Activated naive CD4-positive, alpha-beta T cell treated with anti-CD3 and anti-CD28 coated beads, Interleukin-2, amount 50 U/mL, for 16 hours (primary cell): ENCODE measurements at regions not wholly inside any gene's neighbourhood (a gene's known extent, or its start where the extent isn't known, plus 50 kb on each side); places are given as distances from the start of the nearest gene placed in this dataset.
"Not testable (repeated sequence)": the region's sequence is repeated elsewhere in the genome, so short reads cannot be mapped to it uniquely, and the experiment has no call there.

Experiments used
- DNase-seq: peaks from one replicate; pipeline ENCODE4 v3.0.0-alpha.2; 2020

DNA sequence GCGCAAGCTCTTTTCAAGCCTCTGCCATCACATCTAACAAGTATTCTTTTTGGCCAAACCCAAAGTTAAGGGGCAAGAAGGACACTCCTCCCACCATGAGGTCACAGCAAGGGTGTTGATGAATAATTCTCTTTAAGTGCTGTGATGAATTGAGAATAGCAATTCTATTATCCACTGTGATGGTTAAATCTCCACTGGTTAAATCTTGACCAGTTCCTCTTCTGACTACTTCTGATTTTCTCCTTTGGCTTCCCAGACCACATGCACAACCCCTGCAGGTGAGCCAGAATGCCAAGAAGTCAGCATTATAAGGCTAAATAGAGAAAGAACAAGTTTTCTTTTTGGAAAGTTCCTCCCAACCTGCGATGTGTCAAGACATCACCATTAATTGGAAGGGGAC, 90.6 kb upstream of the BCL2L14 start:
- DNase-seq, result no peak

DNA sequence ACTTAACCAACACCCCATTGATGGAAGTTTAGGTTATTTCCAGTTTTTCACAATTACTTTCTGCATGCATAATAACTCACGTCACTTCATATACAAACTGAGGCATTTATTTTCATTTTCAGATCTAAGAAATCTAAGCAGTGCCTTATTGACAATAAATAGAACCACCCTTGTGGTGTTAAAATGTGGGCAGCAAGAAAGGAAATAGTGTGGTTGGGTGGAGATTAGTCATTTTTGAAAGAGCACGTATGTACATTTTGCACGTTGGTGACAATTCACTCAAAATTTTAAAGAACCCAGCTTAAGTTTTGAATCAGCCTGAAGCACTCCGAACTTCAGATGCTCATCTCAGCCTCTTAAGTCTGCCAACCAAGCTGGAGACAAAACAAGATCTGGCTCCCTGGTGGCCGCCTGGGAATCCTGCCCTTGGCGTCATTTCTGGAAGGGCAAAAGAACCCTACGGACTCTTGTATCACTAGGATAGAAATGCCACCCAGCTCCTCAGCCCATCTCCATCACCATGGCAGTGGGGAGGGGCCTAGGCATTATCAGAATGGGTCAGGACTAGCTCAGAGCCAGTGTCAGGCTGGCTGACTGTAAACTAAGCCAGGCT, 89.5 kb upstream of the BCL2L14 start:
- peak; percentile 45 for DNase-seq

DNA sequence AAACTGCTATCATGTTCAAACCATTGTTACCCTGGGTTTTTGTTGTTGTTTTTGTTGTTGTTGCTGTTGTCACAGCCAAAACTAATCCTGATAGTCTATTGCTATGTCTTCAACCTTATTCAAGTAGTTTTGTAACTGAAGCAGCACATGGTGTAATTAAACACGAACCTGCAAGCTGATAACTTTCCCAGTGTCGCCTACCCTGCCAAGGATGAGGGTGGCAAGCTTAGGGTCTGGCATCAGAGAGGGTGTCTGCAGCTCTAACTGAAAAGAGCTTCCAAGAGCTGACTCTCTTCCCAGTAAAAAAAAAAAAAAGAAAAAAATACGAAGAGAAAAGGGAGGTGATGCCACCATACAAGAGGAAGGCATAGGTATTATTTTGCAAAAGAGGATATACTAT, 86.3 kb upstream of the BCL2L14 start:
- no peak for DNase-seq

DNA sequence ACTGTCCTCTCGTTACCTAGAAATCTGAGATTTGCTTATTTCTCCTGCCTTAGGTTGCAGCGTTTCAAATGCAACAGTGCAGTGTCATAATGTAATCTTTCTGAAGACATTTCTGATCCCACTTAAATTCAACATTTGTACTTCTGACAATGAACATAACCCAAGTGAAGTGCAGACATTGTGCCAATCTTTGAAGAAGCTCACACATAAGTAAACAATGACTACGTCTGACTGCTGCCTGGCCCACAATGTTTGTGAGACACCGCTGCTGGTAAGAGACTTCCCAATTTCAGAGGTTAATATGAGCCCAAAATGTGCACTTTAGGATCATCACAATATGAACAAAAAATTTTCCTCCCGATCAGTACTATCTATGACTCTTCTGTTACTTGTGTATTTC, 84.6 kb upstream of the BCL2L14 start:
- DNase-seq, result no peak

- no peak for DNase-seq
Observed at GRCh38 chr12:11987901-11988300, 82.8 kb upstream of the BCL2L14 start.

DNA sequence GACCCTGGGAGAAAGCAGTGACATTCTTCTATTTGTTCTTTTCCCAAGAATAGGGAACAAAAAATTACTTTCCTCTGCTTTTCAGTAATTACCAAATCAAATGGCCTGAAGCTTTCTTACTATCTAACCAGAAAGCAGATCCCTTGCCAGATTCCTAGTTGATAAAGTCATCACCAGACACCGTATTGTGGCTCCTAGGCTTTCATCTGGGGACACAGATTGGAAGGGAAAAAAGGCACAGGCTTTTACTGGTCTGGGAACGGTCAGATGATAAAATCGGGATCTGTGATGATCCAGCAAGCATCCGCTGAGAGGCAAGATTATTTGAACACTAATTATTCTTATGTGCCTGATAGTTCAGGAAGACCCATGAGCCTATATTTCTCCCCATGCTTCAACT, 79.1 kb upstream of the BCL2L14 start:
- DNase-seq, result no peak

- no peak for DNase-seq
Observed at GRCh38 chr12:11992515-11992914, 78.2 kb upstream of the BCL2L14 start.

DNA sequence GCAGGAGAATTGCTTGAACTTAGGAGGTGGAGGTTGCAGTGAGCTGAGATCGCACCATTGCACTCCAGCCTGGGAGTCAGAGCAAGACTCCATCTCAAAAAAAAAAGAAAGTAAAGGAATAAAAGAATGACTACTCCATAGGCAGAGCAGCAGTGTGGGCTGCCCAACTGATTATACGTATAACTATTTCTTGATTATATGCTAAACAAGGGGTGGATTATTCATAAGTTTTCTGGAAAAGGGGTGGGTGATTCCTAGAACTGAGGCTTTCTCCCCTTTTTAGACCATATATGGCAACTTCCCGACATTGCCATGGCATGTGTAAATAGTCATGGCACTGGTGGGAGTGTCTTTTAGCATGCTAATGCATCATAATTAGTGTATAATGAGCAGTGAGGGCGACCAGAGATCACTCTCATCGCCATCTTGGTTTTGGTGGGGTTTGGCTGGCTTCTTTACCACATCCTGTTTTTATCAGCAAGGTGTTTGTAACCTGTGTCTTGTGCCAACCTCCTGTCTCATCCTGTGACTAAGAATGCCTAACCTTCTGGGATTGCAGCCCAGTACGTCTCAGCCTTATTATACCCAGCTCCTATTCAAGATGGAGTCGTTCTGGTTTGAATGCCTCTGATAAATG, 72.3 kb upstream of the BCL2L14 start:
- peak; percentile 29 for DNase-seq

GRCh38 chr12:11998944-11999315, 71.8 kb upstream of the BCL2L14 start:
- no peak for DNase-seq

- DNase-seq, result no peak
Observed at GRCh38 chr12:12003609-12004008, 67.1 kb upstream of the BCL2L14 start.

GRCh38 chr12:12004524-12004923, 66.2 kb upstream of the BCL2L14 start:
- no peak for DNase-seq

- peak; percentile 75 for DNase-seq
Observed at GRCh38 chr12:12007001-12007712, 63.6 kb upstream of the BCL2L14 start.

DNA sequence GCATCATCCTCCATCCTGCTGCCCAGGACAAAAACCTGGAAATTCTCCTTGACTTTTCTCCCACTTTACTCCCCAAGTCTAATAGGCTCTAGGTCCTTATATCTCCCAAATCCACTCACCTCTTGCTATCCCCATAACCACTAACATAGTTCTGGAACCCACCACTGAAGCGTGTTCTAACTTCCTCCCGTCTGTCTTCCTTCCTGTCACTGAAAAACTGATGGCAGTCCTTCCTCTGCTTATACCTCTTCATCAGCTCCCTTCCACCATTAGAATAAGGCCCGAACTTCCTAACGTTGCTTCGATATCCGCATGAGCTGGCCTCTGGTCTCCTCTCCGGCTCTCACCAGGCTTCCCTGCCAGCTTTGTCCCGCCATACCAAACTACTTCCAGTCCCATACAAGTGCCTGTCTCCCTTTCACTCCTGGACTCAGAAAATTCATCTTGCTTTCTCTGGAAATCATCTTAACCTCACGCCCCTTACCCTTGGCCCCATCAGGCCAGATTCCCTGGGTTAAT, 63.0 kb upstream of the BCL2L14 start:
- DNase-seq, result no peak

GRCh38 chr12:12008232-12008850, 62.4 kb upstream of the BCL2L14 start:
- DNase-seq, result peak; percentile 53

DNA sequence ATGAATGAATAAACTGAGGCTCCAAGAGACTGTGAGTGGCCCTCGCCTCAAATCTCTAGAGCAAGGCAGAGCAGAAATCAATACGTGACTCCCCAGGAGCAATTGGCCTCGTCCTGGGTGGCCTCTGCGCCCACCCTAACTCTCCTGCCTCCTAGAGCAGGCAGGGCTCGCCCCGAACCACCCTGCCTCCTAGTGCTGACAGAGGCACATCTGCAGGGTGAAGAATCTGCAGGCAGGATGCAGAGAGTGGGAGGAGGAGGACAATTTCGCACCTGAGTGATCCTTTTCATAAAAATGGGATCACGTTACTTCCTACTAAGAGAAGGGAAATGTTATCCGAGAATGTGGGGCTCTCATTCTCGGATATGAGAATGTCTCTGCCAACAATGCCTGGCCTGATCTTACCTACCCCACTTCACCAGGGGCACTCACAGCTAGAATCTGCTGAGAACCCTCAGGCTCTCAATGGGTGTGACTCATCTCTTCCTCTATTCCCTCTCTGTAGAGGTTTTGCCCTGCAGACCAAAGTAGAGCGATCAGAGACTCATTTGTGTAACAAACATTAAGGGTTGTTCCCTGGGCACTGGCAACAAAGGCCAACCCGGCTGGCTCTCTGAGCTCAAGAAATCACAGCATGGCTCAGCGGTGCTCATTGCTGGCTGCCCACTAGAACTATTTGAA, 61.7 kb upstream of the BCL2L14 start:
- DNase-seq, result peak; percentile 60

DNA sequence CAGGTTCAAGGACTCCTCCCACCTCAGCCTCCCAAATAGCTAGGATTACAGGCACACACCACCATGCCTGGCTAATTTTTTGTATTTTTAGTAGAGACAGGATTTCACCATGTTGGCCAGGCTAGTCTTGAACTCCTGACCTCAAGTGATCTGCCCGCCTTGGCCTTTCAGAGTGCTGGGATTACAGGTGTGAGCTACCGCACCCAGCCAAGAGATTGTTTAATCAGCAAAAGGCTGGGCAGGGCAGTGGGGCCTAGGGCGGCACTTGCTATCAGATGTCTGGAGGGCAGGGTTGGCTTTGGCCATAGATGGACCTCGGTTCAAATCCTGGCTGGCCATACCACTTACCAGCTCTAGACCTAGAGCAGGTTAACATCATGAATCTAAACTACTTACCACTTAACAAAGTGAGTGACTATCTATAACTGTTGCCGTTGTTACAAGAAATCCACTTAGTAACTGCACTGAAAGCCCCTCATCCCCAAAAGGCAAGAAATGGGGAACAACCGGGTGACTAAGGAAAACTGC, 60.9 kb upstream of the BCL2L14 start:
- DNase-seq, result not testable (repeated sequence)

DNA sequence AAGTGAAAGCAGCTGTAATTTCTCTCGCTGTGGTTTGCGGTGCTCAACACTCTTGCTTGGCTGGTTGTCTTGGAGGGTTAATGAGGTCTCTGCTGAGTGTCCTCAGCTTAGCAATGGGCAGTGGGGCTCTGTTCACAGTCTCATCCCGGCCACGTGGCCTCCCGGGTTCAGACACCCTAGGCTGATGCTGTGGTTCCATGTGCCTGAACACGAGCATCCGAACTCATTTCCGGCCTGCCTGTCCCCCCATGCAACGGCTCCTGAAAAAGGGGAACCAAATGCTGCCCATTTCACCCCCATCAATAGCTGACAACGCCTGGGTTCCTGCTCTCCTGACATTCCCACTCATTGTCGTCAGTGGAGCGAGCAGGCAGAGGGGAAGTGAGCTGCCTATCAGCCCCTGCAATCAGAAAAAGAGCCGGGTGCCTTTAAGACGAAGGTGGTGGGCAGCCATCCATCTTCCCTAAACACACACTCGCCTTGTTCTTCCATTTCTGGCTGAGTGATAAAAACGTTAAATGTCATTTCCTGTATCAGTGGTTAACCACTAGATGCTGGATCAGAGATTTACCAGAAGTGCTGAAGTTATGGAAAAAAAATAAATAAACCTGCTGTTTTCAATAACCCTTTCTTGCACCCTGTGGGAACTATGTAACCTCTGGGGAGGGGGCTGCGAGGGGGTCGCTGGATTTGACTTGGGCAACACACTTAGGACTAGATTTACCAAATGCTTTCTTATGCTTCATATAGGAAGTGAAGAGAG, 60.3 kb upstream of the BCL2L14 start:
- DNase-seq, result peak; percentile 61

- no peak for DNase-seq
Observed at GRCh38 chr12:12011880-12012260, 58.9 kb upstream of the BCL2L14 start.

DNA sequence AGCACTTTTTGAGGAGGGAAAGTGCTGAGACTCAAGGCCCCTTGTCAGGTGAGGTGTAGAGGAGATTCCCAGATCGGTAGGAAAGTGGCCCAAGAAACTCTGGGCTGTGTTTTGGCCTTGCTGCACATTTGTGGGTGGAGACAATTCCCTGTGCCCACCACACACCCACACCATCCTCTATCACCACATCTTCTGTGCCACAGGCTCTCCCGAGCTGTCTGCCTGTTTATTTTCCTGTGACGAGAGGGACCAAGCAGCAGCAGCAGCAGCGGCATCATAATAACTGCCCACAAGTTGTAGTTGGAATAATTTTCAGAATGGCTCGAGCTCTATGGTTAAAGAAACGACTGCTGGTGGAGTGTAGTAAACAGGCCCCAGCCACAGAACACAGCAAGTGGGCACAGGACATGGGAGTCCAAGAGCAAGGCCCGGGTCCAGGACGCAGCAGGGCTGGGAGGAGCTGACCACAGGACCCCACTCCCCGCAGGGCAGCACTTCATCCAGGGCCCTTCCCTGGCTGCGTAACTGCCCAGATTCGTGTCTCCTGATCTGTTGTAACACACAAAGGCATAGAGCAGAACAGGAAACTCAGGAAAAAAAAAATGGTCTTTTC, 55.6 kb upstream of the BCL2L14 start:
- no peak for DNase-seq

GRCh38 chr12:12016284-12017100, 54.2 kb upstream of the BCL2L14 start:
- DNase-seq, result peak; percentile 37

DNA sequence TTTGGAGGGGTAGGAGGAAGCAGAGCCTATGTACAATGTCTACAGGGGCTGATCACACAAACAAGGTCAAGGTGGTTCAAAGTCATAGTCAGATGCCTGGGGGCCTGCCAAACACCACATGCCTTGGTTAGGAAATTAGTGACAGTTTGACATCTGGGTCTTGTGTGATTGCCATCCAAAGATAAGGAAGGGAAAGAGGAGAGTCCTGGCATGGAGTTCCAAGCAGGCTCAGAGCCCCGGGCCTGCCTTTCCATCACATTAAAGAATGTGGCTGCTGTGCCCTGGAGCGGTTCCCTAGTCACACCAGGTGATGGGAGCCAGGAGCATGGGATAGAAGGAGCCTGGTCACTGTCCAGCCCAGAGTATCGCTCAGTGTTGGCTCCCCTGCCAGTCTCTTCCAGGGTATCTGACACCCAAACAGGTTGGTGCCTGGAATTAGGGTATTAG, 53.6 kb upstream of the BCL2L14 start:
- no peak for DNase-seq
